Cardiac fibroblast (primary cell): ENCODE measurements at regions not wholly inside any gene's neighbourhood (a gene's known extent, or its start where the extent isn't known, plus 50 kb on each side); places are given as distances from the start of the nearest gene placed in this dataset.

Experiments
- DNase-seq, 2 donors: peaks; one replicate each; pipeline versions ENCODE4 v3.0.0 to v3.0.0-alpha.2; 2010; ENCODE audit warnings: low read depth in 2 of 2
- H3K4me3 ChIP-seq, 2 donors: replicated peaks in 1 of 2; 1 replicate in 1 of 2; 2 replicates in 1 of 2; pipeline ENCODE4 v1.5.1; 2011; ENCODE audit warnings: low read depth in 2 of 2, low read length in 2 of 2, mild to moderate bottlenecking in 2 of 2, moderate library complexity in 1 of 2
- CTCF ChIP-seq: IDR thresholded peaks from one replicate; pipeline ENCODE4 v1.5.1; 2011; ENCODE audit warnings: low read depth, mild to moderate bottlenecking, low read length, inconsistent platforms

GRCh38 chr1:212503714-212504113 is 71.0 kb downstream of the NENF start:
- DNase-seq = no peak
- no peak for TF ChIP-seq CTCF

DNA sequence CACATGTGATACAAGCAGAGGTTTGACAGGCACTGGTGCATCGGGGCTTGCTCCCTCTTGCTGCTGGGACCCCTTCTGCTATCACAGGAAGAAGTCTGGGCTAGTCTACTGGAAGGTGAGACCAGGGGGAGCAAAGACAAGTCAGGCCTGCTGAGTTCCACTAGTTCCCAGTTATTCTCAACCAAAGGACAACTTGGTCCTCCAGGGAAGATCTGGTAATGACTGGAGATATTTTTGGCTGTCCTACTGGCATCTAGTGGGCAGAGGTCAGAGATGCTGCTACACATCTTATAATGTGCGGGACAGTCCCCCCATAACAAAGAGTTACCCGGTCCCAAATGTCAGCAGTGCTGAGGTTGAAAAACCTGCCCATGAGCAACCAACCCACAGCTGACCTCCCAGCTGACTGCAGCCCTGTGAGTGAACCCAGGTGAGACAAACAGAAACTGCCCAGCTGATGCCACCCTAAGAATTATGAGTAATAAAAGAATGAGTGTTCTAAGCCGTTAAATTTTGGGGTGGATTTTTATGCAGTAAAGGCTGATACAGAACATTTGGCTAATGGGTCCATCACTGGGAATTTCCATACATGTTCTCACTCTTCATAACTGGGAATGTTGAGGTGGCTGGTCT is 71.6 kb downstream of the NENF start:
- H3K4me3 ChIP-seq = no peak overlapping the region
- DNase-seq = no peak
- TF ChIP-seq CTCF = no peak

More at GRCh38 chr1:212503714-212504113, 71.0 kb downstream of the NENF start:
- no peak overlapping the region for H3K4me3 ChIP-seq

- no peak for TF ChIP-seq CTCF
- DNase-seq = no peak
- H3K4me3 ChIP-seq = no peak overlapping the region
Observed at GRCh38 chr1:212506666-212507065, 73.9 kb downstream of the NENF start.

GRCh38 chr1:212507369-212507768 is 74.6 kb downstream of the NENF start:
- TF ChIP-seq CTCF = no peak
- H3K4me3 ChIP-seq = no peak overlapping the region
- DNase-seq = no peak

GRCh38 chr1:212512816-212513559 is 80.3 kb downstream of the NENF start:
- TF ChIP-seq CTCF = no peak
- no peak for DNase-seq
- no peak overlapping the region for H3K4me3 ChIP-seq

- no peak for TF ChIP-seq CTCF
- no peak for DNase-seq
- H3K4me3 ChIP-seq = no peak overlapping the region
Observed at GRCh38 chr1:212513586-212513985, 80.9 kb downstream of the NENF start.
